AG20443 (cell line): ENCODE measurements at regions not wholly inside any gene's neighbourhood (a gene's known extent, or its start where the extent isn't known, plus 50 kb on each side); places are given as distances from the start of the nearest gene placed in this dataset.
"Not testable (repeated sequence)": the region's sequence is repeated elsewhere in the genome, so short reads cannot be mapped to it uniquely, and the experiment has no call there.

Experiments used
- DNase-seq: peaks from one replicate; pipeline ENCODE4 v3.0.0; 2012; ENCODE audit warnings: low spot score, mixed read lengths

GRCh38 chr3:151675858-151676615 lies 57.7 kb upstream of the AADACL2 start:
- DNase-seq = no peak

- no peak for DNase-seq
These were observed 59.8 kb upstream of the AADACL2 start for GRCh38 chr3:151673974-151674373.

GRCh38 chr3:151667762-151668161 lies 66.0 kb upstream of the AADACL2 start:
- not testable (repeated sequence) for DNase-seq

GRCh38 chr3:151660885-151661284 lies 72.8 kb upstream of the AADACL2 start:
- no peak for DNase-seq

- no peak for DNase-seq
These were observed 88.7 kb upstream of the AADACL2 start for GRCh38 chr3:151644986-151645385.

GRCh38 chr3:151644020-151644620 lies 89.6 kb upstream of the AADACL2 start:
- no peak for DNase-seq

- DNase-seq = peak; percentile 14
These were observed 94.3 kb upstream of the AADACL2 start for GRCh38 chr3:151639418-151639740.

GRCh38 chr3:151638555-151639417 lies 94.9 kb upstream of the AADACL2 start:
- no peak for DNase-seq

GRCh38 chr3:151635905-151636304 lies 97.8 kb upstream of the AADACL2 start:
- DNase-seq = no peak

GRCh38 chr3:151631946-151632345 lies 101.8 kb upstream of the AADACL2 start:
- DNase-seq = no peak

GRCh38 chr3:151630938-151631441 lies 102.7 kb upstream of the AADACL2 start:
- peak; percentile 16 for DNase-seq

- DNase-seq = no peak
These were observed 103.7 kb upstream of the AADACL2 start for GRCh38 chr3:151630035-151630434.

- DNase-seq = no peak
These were observed 108.1 kb upstream of the AADACL2 start for GRCh38 chr3:151625586-151625985.

GRCh38 chr3:151625086-151625485 lies 108.6 kb upstream of the AADACL2 start:
- DNase-seq = no peak

GRCh38 chr3:151620071-151620470 lies 113.7 kb upstream of the AADACL2 start:
- no peak for DNase-seq

- no peak for DNase-seq
These were observed 118.3 kb upstream of the AADACL2 start for GRCh38 chr3:151615464-151615863.

GRCh38 chr3:151612115-151612514 lies 121.6 kb upstream of the AADACL2 start:
- DNase-seq = no peak

GRCh38 chr3:151611419-151611818 lies 122.3 kb upstream of the AADACL2 start:
- DNase-seq = no peak

GRCh38 chr3:151609491-151609890 lies 124.2 kb upstream of the AADACL2 start:
- no peak for DNase-seq

GRCh38 chr3:151604891-151605290 lies 128.8 kb upstream of the AADACL2 start:
- no peak for DNase-seq

- DNase-seq = no peak
These were observed 132.9 kb upstream of the AADACL2 start for GRCh38 chr3:151600783-151601182.

- no peak for DNase-seq
These were observed 134.5 kb upstream of the AADACL2 start for GRCh38 chr3:151599103-151599672.
